ENCODE measurements at regions not wholly inside any gene's neighbourhood (a gene's known extent, or its start where the extent isn't known, plus 50 kb on each side); places are given as distances from the start of the nearest gene placed in this dataset.

- TF ChIP-seq CTCF (conservative IDR thresholded peaks at IDR 0.05): no peak
- no peak for TF ChIP-seq EZH2 (IDR thresholded peaks at IDR 0.05; ENCODE audit: low read depth)
Observed at GRCh38 chr10:120300513-120300912, 156.5 kb upstream of the PLPP4 start.
